ENCODE measurements at regions not wholly inside any gene's neighbourhood (a gene's known extent, or its start where the extent isn't known, plus 50 kb on each side); places are given as distances from the start of the nearest gene placed in this dataset.

GRCh38 chr2:139241286-139241685 lies 461.1 kb upstream of the NXPH2 start:
- Histone ChIP-seq H3K4me2 (ENCODE audit: insufficient read depth, low read length) (no peak overlapping the region), H3K4me3 (replicated peaks in 1 of 3; ENCODE audit: insufficient read depth in 1 of 3, low read depth in 1 of 3, low read length in 3 of 3) (no peak overlapping the region), H3K4me1 (ENCODE audit: control insufficient read depth, extremely low read depth, insufficient read depth, low read length) (no peaks in the 10 kb centered on the region), H3K27me3 (ENCODE audit: control insufficient read depth in 2 of 2, insufficient read depth in 2 of 2, low read length in 2 of 2) (no peaks in the 10 kb centered on the region), H3K36me3 (ENCODE audit: control insufficient read depth in 2 of 2, extremely low read depth in 1 of 2, insufficient read depth in 2 of 2, low read length in 2 of 2) (no peaks in the 10 kb centered on the region), H4K20me1 (replicated peaks; ENCODE audit: control insufficient read depth, extremely low read depth, insufficient read depth, low read length) (no peaks in the 10 kb centered on the region), H3K79me2 (ENCODE audit: control insufficient read depth, insufficient read depth, low read length) (no peaks in the 10 kb centered on the region), H3K9ac (replicated peaks; ENCODE audit: extremely low read depth, insufficient read depth, low read length) (no peak overlapping the region), H3K27ac (ENCODE audit: insufficient read depth, low read depth, low read length) (no peak overlapping the region), H3K9me3 (replicated peaks; ENCODE audit: control insufficient read depth, insufficient read depth, low read length) (peaks cover 4% of the 10 kb centered on the region), H2AFZ (ENCODE audit: low read depth, low read length) (no peak overlapping the region), H3K9me1 (replicated peaks; ENCODE audit: control insufficient read depth, extremely low read depth, insufficient read depth, low read length) (no peaks in the 10 kb centered on the region)
- POLR2A ChIA-PET, result no interaction called here
- FAIRE-seq, result no peak
- dilution Hi-C loops (cut with MboI; ENCODE audit: extremely low pct_ligation_motif_present, low sequenced_read_pairs), result no loop called here
- DNase-seq (ENCODE audit: low read depth, low spot score), result no peak
- BruUV-seq (replicated peaks), result no TSS peak
- no peak for TF ChIP-seq POLR2AphosphoS5 (IDR thresholded peaks at IDR 0.05; ENCODE audit: insufficient read depth, low read depth, low read length)
- TF ChIP-seq, protein P1, sequence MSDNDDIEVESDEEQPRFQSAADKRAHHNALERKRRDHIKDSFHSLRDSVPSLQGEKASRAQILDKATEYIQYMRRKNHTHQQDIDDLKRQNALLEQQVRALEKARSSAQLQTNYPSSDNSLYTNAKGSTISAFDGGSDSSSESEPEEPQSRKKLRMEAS (IDR thresholded peaks at IDR 0.05; ENCODE audit: insufficient read depth, insufficient read length), result no peak
- no peak for TF ChIP-seq GATA2 (IDR thresholded peaks at IDR 0.05; ENCODE audit: insufficient read depth, insufficient read length, low read depth, low read length)
- no peak for TF ChIP-seq CTCF (IDR thresholded peaks at IDR 0.05; ENCODE audit: extremely low read depth in 1 of 2, insufficient read depth in 1 of 2, low read depth in 1 of 2, low read length in 2 of 2)
- TF ChIP-seq POLR2A (IDR thresholded peaks at IDR 0.05; ENCODE audit: low read depth, low read length), result no peak
- TF ChIP-seq JUN (IDR thresholded peaks at IDR 0.05; ENCODE audit: borderline replicate concordance, insufficient read depth, insufficient read length, low read depth), result no peak
- no peak for TF ChIP-seq EZH2 (IDR thresholded peaks at IDR 0.05; ENCODE audit: borderline replicate concordance, low read depth, low read length, severe bottlenecking)
- TF ChIP-seq FOS (IDR thresholded peaks at IDR 0.05; ENCODE audit: borderline replicate concordance, insufficient read depth, low read length), result no peak
- TF ChIP-seq MYC (IDR thresholded peaks at IDR 0.05; ENCODE audit: low read depth, low read length), result no peak
- CTCF ChIA-PET, result no interaction called here
- intact Hi-C loops (cut with micrococcal nuclease), result no loop called here
